ENCODE measurements at regions not wholly inside any gene's neighbourhood (a gene's known extent, or its start where the extent isn't known, plus 50 kb on each side); places are given as distances from the start of the nearest gene placed in this dataset.

DNA sequence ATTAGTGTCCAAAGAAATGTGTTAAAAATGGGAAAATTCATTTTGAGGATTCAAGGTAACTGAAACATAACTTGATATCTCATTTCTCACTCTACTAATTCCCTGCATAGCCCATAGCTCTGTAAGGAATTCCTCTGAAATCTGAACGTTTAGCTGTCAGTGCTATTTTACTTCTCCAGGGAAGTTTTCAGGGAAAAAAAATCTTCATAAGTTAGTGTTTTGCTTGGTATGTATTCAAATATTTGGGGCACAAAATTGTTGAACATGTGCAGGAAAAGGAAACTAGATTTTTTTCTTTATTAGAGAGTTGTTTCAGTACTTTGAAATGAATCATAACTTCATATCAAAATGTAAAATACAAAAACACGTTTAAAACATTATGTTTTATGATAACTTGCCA lies 891.4 kb downstream of the CENPC start:
- Histone ChIP-seq H3K9ac (ENCODE audit: low read length) (no peak overlapping the region), H3K9me3 (ENCODE audit: control insufficient read depth, insufficient read depth, low read depth, low read length) (no peaks in the 10 kb centered on the region), H3K27me3 (ENCODE audit: control insufficient read depth, insufficient read depth, low read length) (no peaks in the 10 kb centered on the region), H3K4me1 (ENCODE audit: control insufficient read depth, insufficient read depth, low read length) (no peaks in the 10 kb centered on the region), H3K36me3 (ENCODE audit: control insufficient read depth, insufficient read depth, low read length) (no peaks in the 10 kb centered on the region), H3K4me3 (ENCODE audit: low read depth, low read length) (no peak overlapping the region), H3K27ac (ENCODE audit: low read depth, low read length) (no peak overlapping the region)

DNA sequence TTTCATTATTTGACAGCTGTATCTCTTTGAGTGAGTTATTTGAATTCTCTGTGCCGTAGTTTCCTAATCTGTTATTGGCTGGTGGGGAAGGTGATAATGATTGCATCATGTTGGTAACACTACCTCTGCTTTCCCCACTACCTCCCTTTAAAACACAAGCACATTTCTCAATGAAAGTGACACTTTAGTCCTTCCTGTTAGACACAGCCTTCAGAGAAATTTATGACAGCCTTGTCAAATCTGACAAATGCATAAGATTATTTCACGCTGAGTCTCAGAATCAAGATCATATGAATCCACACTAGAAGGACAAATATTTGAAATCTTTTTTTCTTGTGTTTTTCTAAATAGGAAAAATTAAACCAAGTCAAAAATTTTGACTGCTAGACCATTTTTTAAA lies 896.1 kb downstream of the CENPC start:
- no peaks in the 10 kb centered on the region for H3K4me1 ChIP-seq (ENCODE audit: control insufficient read depth, insufficient read depth, low read length)
- H3K4me3 ChIP-seq (ENCODE audit: low read depth, low read length), result no peak overlapping the region
- no peaks in the 10 kb centered on the region for H3K36me3 ChIP-seq (ENCODE audit: control insufficient read depth, insufficient read depth, low read length)
- no peak overlapping the region for H3K27ac ChIP-seq (ENCODE audit: low read depth, low read length)
- no peaks in the 10 kb centered on the region for H3K9me3 ChIP-seq (ENCODE audit: control insufficient read depth, insufficient read depth, low read depth, low read length)
- no peak overlapping the region for H3K9ac ChIP-seq (ENCODE audit: low read length)
- H3K27me3 ChIP-seq (ENCODE audit: control insufficient read depth, insufficient read depth, low read length), result no peaks in the 10 kb centered on the region

DNA sequence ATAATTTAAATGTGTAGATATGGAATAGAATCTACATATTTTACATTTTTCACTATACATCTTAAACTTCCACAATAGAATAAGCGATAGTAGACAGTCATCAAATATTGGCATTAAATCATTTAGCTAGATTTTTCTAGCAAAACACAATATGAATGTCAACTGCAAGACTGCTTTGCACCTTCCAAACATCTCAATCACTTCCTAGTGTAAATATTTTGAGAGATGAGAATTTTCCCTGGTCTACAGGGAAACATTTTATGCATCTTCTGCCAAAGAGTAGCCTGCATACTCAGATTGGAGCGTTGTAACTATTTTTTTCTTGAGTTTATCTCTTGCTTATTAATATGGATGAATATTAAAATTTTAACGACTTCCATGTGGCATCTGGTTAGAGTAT lies 897.4 kb downstream of the CENPC start:
- no peak overlapping the region for H3K4me3 ChIP-seq (ENCODE audit: low read depth, low read length)
- H3K27me3 ChIP-seq (ENCODE audit: control insufficient read depth, insufficient read depth, low read length), result no peaks in the 10 kb centered on the region
- H3K4me1 ChIP-seq (ENCODE audit: control insufficient read depth, insufficient read depth, low read length), result no peaks in the 10 kb centered on the region
- no peak overlapping the region for H3K9ac ChIP-seq (ENCODE audit: low read length)
- H3K27ac ChIP-seq (ENCODE audit: low read depth, low read length), result no peak overlapping the region
- no peaks in the 10 kb centered on the region for H3K36me3 ChIP-seq (ENCODE audit: control insufficient read depth, insufficient read depth, low read length)
- H3K9me3 ChIP-seq (ENCODE audit: control insufficient read depth, insufficient read depth, low read depth, low read length), result no peaks in the 10 kb centered on the region

DNA sequence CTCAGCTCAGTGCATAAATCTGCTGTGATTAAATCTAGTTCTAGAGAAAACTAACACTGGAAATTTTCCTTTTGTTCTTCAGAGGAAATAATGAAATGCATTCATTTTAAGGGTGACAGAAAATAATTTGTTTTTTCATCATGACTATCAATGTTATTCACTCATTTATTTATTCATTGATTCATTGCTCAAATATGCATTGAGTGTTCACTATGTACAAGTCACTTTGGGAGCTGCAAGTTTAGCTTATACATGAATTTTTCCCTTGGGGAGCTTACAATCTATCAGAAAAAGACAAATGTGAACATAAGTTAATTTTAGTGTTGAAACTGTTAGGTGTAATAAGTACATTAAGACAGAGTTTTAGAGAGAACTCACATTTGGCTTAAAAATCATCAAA lies 897.8 kb downstream of the CENPC start:
- Histone ChIP-seq H3K27ac (ENCODE audit: low read depth, low read length) (no peak overlapping the region), H3K36me3 (ENCODE audit: control insufficient read depth, insufficient read depth, low read length) (no peaks in the 10 kb centered on the region), H3K9me3 (ENCODE audit: control insufficient read depth, insufficient read depth, low read depth, low read length) (no peaks in the 10 kb centered on the region), H3K4me1 (ENCODE audit: control insufficient read depth, insufficient read depth, low read length) (no peaks in the 10 kb centered on the region), H3K4me3 (ENCODE audit: low read depth, low read length) (no peak overlapping the region), H3K9ac (ENCODE audit: low read length) (no peak overlapping the region), H3K27me3 (ENCODE audit: control insufficient read depth, insufficient read depth, low read length) (no peaks in the 10 kb centered on the region)

DNA sequence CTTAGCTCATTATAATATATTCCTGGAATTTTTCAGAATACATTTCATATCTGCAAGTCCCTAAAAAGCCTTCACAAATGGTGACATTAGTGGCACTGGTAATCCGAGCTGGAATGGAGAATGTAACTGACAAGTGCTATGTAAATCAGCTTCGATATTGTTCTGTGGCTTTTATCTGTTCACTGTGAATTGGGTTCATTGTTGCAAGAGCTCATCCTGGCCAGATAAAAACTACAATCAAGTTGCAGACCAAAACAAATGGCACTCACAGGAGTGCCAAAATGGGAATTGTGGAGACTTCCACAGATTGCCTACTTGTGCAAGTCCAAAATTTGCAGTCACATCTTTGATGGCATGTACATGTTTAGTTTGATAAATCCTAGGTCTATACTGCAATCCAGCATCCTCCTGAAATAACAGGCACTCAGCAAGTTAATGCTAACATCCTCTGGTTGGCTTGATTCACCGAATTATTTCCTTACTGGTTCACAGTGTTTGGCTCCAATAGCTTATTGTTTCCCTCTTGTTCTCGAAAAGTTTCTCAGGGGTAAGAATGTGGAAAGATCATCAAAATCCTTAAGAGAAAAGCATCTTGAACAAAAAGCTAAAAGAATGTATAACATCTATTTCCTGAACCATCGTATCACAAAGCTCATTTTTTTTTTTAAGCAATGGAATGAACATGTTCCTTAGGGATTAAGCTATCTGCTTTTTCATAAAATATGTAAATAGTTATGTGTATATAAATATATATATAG lies 904.9 kb downstream of the CENPC start:
- Histone ChIP-seq H3K9me3 (ENCODE audit: control insufficient read depth, insufficient read depth, low read depth, low read length) (no peaks in the 10 kb centered on the region), H3K27me3 (ENCODE audit: control insufficient read depth, insufficient read depth, low read length) (no peaks in the 10 kb centered on the region), H3K36me3 (ENCODE audit: control insufficient read depth, insufficient read depth, low read length) (no peaks in the 10 kb centered on the region), H3K4me1 (ENCODE audit: control insufficient read depth, insufficient read depth, low read length) (no peaks in the 10 kb centered on the region), H3K4me3 (ENCODE audit: low read depth, low read length) (no peak overlapping the region), H3K9ac (ENCODE audit: low read length) (no peak overlapping the region), H3K27ac (ENCODE audit: low read depth, low read length) (no peak overlapping the region)

DNA sequence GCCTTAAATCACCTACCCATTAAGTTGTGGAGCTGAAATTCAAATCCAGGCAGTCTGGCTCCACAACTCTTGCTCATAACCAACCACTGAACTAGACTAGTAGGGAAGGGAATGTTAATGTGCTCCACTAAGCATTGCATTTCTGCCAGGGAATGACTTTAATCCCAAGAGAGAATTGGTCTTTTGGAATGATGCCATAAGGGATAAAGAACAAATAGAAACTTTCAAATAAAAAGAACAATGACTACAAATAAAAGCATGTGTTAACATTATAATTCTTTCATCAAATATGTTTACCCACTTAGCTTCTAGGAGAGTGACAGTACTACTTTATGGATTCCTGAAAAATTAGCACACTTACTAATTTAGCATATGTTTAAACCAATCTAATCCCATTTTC lies 905.9 kb downstream of the CENPC start:
- no peak overlapping the region for H3K4me3 ChIP-seq (ENCODE audit: low read depth, low read length)
- no peaks in the 10 kb centered on the region for H3K4me1 ChIP-seq (ENCODE audit: control insufficient read depth, insufficient read depth, low read length)
- no peaks in the 10 kb centered on the region for H3K27me3 ChIP-seq (ENCODE audit: control insufficient read depth, insufficient read depth, low read length)
- H3K9me3 ChIP-seq (ENCODE audit: control insufficient read depth, insufficient read depth, low read depth, low read length), result no peaks in the 10 kb centered on the region
- no peak overlapping the region for H3K27ac ChIP-seq (ENCODE audit: low read depth, low read length)
- no peaks in the 10 kb centered on the region for H3K36me3 ChIP-seq (ENCODE audit: control insufficient read depth, insufficient read depth, low read length)
- no peak overlapping the region for H3K9ac ChIP-seq (ENCODE audit: low read length)

DNA sequence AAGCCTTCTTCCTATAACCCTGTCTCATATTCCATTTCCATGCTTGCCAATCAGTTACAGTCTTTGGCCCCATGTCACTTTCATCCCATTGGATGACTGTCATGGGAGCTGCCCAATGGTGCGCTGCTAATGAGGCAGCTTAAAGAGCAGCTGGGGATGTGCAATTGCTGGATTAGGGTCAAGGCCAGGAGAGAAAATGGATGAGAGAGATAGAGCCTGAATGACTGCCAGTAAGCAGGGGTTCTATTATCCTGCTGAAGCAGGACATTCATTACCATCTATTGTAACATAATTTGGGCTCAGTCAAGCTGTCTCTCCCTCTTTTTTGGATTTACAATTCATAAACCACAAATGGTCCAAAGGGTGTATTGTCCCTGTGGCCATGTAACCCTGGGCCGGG lies 909.0 kb downstream of the CENPC start:
- Histone ChIP-seq H3K36me3 (ENCODE audit: control insufficient read depth, insufficient read depth, low read length) (no peaks in the 10 kb centered on the region), H3K4me3 (ENCODE audit: low read depth, low read length) (no peak overlapping the region), H3K27ac (ENCODE audit: low read depth, low read length) (no peak overlapping the region), H3K4me1 (ENCODE audit: control insufficient read depth, insufficient read depth, low read length) (no peaks in the 10 kb centered on the region), H3K27me3 (ENCODE audit: control insufficient read depth, insufficient read depth, low read length) (no peaks in the 10 kb centered on the region), H3K9me3 (ENCODE audit: control insufficient read depth, insufficient read depth, low read depth, low read length) (no peaks in the 10 kb centered on the region), H3K9ac (ENCODE audit: low read length) (no peak overlapping the region)

DNA sequence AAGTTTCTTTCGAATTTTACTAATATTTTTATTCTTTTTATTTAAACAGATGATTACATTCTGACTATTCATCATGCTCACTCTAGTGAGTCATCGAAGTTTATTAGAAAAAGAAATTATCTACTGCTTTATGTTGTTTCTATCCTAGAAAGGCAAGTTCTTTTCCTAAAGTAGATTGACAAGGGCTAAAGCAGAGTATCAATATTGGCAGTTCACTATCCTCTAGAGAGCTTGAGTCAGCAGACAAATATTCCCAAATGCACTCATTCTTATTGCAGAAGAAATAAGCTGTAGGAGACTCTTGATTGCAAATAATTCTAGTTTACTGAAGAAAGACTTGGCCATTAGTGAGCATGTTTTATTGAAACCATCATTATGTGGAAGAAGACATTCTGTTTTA lies 911.8 kb downstream of the CENPC start:
- Histone ChIP-seq H3K36me3 (ENCODE audit: control insufficient read depth, insufficient read depth, low read length) (no peaks in the 10 kb centered on the region), H3K9me3 (ENCODE audit: control insufficient read depth, insufficient read depth, low read depth, low read length) (no peaks in the 10 kb centered on the region), H3K9ac (ENCODE audit: low read length) (no peak overlapping the region), H3K4me3 (ENCODE audit: low read depth, low read length) (no peak overlapping the region), H3K4me1 (ENCODE audit: control insufficient read depth, insufficient read depth, low read length) (no peaks in the 10 kb centered on the region), H3K27me3 (ENCODE audit: control insufficient read depth, insufficient read depth, low read length) (no peaks in the 10 kb centered on the region), H3K27ac (ENCODE audit: low read depth, low read length) (no peak overlapping the region)

DNA sequence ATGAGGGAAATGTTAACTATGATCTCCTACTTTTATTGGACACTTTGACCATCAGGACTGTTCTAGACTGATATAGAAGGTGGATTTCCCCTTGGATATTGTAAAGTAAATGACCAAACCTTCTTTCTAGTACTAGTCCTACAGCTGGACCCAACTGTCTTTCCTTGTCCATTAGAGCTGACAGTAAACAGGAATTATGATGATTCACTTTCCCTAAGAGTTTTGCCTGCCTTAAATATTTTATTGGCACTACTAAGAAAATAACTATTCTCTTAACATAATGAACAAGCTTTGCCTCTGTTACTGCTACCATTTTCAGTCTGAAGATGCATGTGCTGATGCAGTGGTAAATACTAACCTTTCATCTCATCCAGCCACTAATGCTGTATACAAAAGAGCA lies 915.4 kb downstream of the CENPC start:
- Histone ChIP-seq H3K36me3 (ENCODE audit: control insufficient read depth, insufficient read depth, low read length) (no peaks in the 10 kb centered on the region), H3K4me3 (ENCODE audit: low read depth, low read length) (no peak overlapping the region), H3K27ac (ENCODE audit: low read depth, low read length) (no peak overlapping the region), H3K9ac (ENCODE audit: low read length) (no peak overlapping the region), H3K4me1 (ENCODE audit: control insufficient read depth, insufficient read depth, low read length) (no peaks in the 10 kb centered on the region), H3K9me3 (ENCODE audit: control insufficient read depth, insufficient read depth, low read depth, low read length) (no peaks in the 10 kb centered on the region), H3K27me3 (ENCODE audit: control insufficient read depth, insufficient read depth, low read length) (no peaks in the 10 kb centered on the region)

DNA sequence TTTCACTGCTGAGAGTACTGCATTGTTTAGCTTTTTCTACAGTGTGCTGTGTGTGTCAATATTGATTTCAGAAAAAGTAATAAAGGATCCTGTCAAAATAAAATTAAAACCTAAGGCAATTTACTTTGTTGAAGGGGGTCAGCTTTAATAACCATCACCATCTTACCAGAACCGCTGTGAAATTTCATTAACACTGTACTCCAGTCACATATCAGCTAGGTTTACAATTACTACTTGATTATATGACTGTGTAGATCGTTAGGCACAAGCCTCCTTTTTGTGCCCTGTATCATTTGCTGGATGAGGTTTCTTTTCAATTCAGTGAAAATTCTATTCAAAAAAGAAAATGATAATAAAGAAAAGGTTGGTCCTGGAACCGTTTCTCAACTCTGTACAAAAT lies 917.2 kb downstream of the CENPC start:
- H3K27ac ChIP-seq (ENCODE audit: low read depth, low read length), result no peak overlapping the region
- H3K9ac ChIP-seq (ENCODE audit: low read length), result no peak overlapping the region
- no peaks in the 10 kb centered on the region for H3K36me3 ChIP-seq (ENCODE audit: control insufficient read depth, insufficient read depth, low read length)
- H3K4me3 ChIP-seq (ENCODE audit: low read depth, low read length), result no peak overlapping the region
- no peaks in the 10 kb centered on the region for H3K4me1 ChIP-seq (ENCODE audit: control insufficient read depth, insufficient read depth, low read length)
- H3K27me3 ChIP-seq (ENCODE audit: control insufficient read depth, insufficient read depth, low read length), result no peaks in the 10 kb centered on the region
- H3K9me3 ChIP-seq (ENCODE audit: control insufficient read depth, insufficient read depth, low read depth, low read length), result no peaks in the 10 kb centered on the region

DNA sequence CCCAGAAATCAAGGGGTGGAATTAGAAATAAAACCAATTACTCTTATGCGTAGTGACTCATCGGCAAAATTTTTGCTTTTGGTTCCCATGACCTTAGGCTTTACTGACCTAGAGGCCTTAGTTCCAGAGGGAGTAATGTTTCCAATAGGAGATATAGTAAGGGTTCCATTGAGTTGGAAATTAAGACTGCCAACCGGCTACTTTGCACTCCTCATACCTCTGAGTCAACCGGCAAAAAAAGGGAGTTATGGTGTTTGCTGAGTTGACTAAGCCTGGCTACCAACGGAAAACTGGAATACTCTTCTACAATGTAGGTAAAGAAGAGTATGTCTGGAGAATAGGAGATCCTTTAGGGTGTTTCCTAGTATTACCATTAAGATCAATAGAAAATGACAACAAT lies 919.8 kb downstream of the CENPC start:
- H3K4me3 ChIP-seq (ENCODE audit: low read depth, low read length), result no peak overlapping the region
- H3K4me1 ChIP-seq (ENCODE audit: control insufficient read depth, insufficient read depth, low read length), result no peaks in the 10 kb centered on the region

DNA sequence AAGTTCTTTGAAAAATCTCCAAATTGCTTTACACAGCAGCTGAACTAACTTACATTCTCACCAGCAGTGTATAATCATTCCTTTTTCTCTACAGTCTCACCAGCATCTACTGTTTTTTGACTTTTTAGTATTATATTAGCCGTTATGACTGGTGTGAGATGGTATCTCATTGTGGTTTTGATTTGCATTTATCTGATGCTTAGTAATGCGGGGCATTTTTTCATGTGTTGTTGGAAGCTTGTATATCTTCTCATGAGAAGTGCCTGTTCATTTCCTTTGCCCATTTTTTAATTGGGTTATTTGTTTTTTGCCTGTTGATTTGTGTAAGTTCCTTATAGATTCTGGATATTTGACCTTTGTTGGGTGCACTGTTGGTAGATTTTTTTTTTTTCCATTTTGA lies 931.7 kb downstream of the CENPC start:
- Histone ChIP-seq H3K27me3 (ENCODE audit: control insufficient read depth, insufficient read depth, low read length) (no peaks in the 10 kb centered on the region), H3K4me1 (ENCODE audit: control insufficient read depth, insufficient read depth, low read length) (no peaks in the 10 kb centered on the region), H3K9me3 (ENCODE audit: control insufficient read depth, insufficient read depth, low read depth, low read length) (peaks cover 3% of the 10 kb centered on the region; the same call in 1 of the 2 replicates), H3K36me3 (ENCODE audit: control insufficient read depth, insufficient read depth, low read length) (no peaks in the 10 kb centered on the region), H3K27ac (ENCODE audit: low read depth, low read length) (no peak overlapping the region), H3K4me3 (ENCODE audit: low read depth, low read length) (no peak overlapping the region), H3K9ac (ENCODE audit: low read length) (no peak overlapping the region)

More for the DNA sequence above, 919.8 kb downstream of the CENPC start:
- Histone ChIP-seq H3K9ac (ENCODE audit: low read length) (no peak overlapping the region), H3K27ac (ENCODE audit: low read depth, low read length) (no peak overlapping the region), H3K9me3 (ENCODE audit: control insufficient read depth, insufficient read depth, low read depth, low read length) (no peaks in the 10 kb centered on the region), H3K36me3 (ENCODE audit: control insufficient read depth, insufficient read depth, low read length) (no peaks in the 10 kb centered on the region), H3K27me3 (ENCODE audit: control insufficient read depth, insufficient read depth, low read length) (no peaks in the 10 kb centered on the region)
